MV-4-11 (cell line): ENCODE measurements at regions not wholly inside any gene's neighbourhood (a gene's known extent, or its start where the extent isn't known, plus 50 kb on each side); places are given as distances from the start of the nearest gene placed in this dataset.
"Not testable (repeated sequence)": the region's sequence is repeated elsewhere in the genome, so short reads cannot be mapped to it uniquely, and the experiment has no call there.

ENCODE experiments used
- DNase-seq: peaks from one replicate; lab custom pipeline; 2025; lab: John Stamatoyannopoulos, UW

GRCh38 chr14:89065879-89066278, 241.4 kb downstream of the TTC8 start:
- no peak for DNase-seq

GRCh38 chr14:89067293-89067972, 243.0 kb downstream of the TTC8 start:
- DNase-seq = no peak

- no peak for DNase-seq
Observed at GRCh38 chr14:89078021-89078795, 253.8 kb downstream of the TTC8 start.

GRCh38 chr14:89085231-89085731, 260.8 kb downstream of the TTC8 start:
- no peak for DNase-seq

- no peak for DNase-seq
Observed at GRCh38 chr14:89085737-89086382, 261.4 kb downstream of the TTC8 start.

GRCh38 chr14:89088530-89088929, 264.1 kb downstream of the TTC8 start:
- no peak for DNase-seq

GRCh38 chr14:89089330-89089729, 264.9 kb downstream of the TTC8 start:
- no peak for DNase-seq

GRCh38 chr14:89091781-89092180, 267.3 kb downstream of the TTC8 start:
- DNase-seq = no peak

- no peak for DNase-seq
Observed at GRCh38 chr14:89093083-89093730, 268.8 kb downstream of the TTC8 start.

- DNase-seq = no peak
Observed at GRCh38 chr14:89095036-89095435, 270.6 kb downstream of the TTC8 start.

GRCh38 chr14:89096946-89097345, 272.5 kb downstream of the TTC8 start:
- no peak for DNase-seq

GRCh38 chr14:89098254-89098653, 273.8 kb downstream of the TTC8 start:
- DNase-seq = no peak

GRCh38 chr14:89104171-89104817, 279.8 kb downstream of the TTC8 start:
- not testable (repeated sequence) for DNase-seq

- DNase-seq = not testable (repeated sequence)
Observed at GRCh38 chr14:89104861-89105260, 280.4 kb downstream of the TTC8 start.
